HEK293T (cell line): ENCODE measurements at regions not wholly inside any gene's neighbourhood (a gene's known extent, or its start where the extent isn't known, plus 50 kb on each side); places are given as distances from the start of the nearest gene placed in this dataset.
A peak's percentile ranks its signal among the peaks of the same experiment; 100 is the strongest.

Experiments
- CTCF ChIA-PET: fragments of 350-600 bp; formaldehyde crosslinking; extraction: SDS; loops from one replicate; lab custom pipeline; 2021; ENCODE audit warnings: antibody characterized with exemption, inconsistent platforms; lab: Yijun Ruan, JAX
- POLR2A ChIA-PET: fragments of 350-600 bp; formaldehyde crosslinking; extraction: SDS; loops from one replicate; lab custom pipeline; 2020; ENCODE audit warnings: antibody characterized with exemption, inconsistent platforms; lab: Yijun Ruan, JAX
- DNase-seq: peaks from one replicate; pipeline ENCODE4 v3.0.0; 2012; ENCODE audit warnings: mixed read lengths; ENCODE audit errors: extremely low spot score
- ARNT ChIP-seq: fragments of 450-650 bp; IDR thresholded peaks from 2 replicates; pipeline ENCODE4 v1.6.1; 2017; ENCODE audit warnings: mild to moderate bottlenecking
- BHLHE40 ChIP-seq: fragments of 450-650 bp; IDR thresholded peaks from 2 replicates; pipeline ENCODE4 v1.6.1; 2016; ENCODE audit warnings: mild to moderate bottlenecking, moderate library complexity, borderline replicate concordance
- CTBP1 ChIP-seq: fragments of 450-650 bp; IDR thresholded peaks from 2 replicates; pipeline ENCODE4 v1.6.1; 2016; ENCODE audit warnings: borderline replicate concordance
- ELF4 ChIP-seq: fragments of 450-650 bp; IDR thresholded peaks from 2 replicates; pipeline ENCODE4 v1.6.1; 2017; ENCODE audit warnings: antibody characterized with exemption
- FOXA1 ChIP-seq: fragments of 450-650 bp; IDR thresholded peaks from 2 replicates; pipeline ENCODE4 v1.6.1; 2016; ENCODE audit warnings: mild to moderate bottlenecking
- FOXK2 ChIP-seq: fragments of 450-650 bp; IDR thresholded peaks from 2 replicates; pipeline ENCODE4 v1.6.1; 2016; ENCODE audit warnings: mild to moderate bottlenecking
- FOXM1 ChIP-seq: fragments of 450-650 bp; IDR thresholded peaks from 2 replicates; pipeline ENCODE4 v1.6.1; 2017; ENCODE audit warnings: mild to moderate bottlenecking, borderline replicate concordance
- HDGF ChIP-seq: fragments of 450-650 bp; IDR thresholded peaks from 2 replicates; pipeline ENCODE4 v1.6.1; 2017; ENCODE audit warnings: antibody characterized with exemption, borderline replicate concordance
- L3MBTL2 ChIP-seq: fragments of 450-650 bp; conservative IDR thresholded peaks from 2 replicates; pipeline ENCODE4 v1.6.1; 2016; ENCODE audit warnings: mild to moderate bottlenecking
- LEF1 ChIP-seq: fragments of 450-650 bp; IDR thresholded peaks from 2 replicates; pipeline ENCODE4 v1.6.1; 2017; ENCODE audit warnings: mild to moderate bottlenecking, borderline replicate concordance
- NFRKB ChIP-seq: fragments of 450-650 bp; IDR thresholded peaks from 2 replicates; pipeline ENCODE4 v1.6.1; 2016; ENCODE audit warnings: mild to moderate bottlenecking, moderate library complexity
- SP1 ChIP-seq: fragments of 450-650 bp; IDR thresholded peaks from 2 replicates; pipeline ENCODE4 v1.6.1; 2017
- SUZ12 ChIP-seq: fragments of 450-650 bp; IDR thresholded peaks from 2 replicates; pipeline ENCODE4 v1.6.1; 2016; ENCODE audit warnings: mild to moderate bottlenecking
- TARDBP ChIP-seq: fragments of 450-650 bp; IDR thresholded peaks from 2 replicates; pipeline ENCODE4 v1.6.1; 2016
- ZNF384 ChIP-seq: fragments of 450-650 bp; IDR thresholded peaks from 2 replicates; pipeline ENCODE4 v1.6.1; 2016
- TF ChIP-seq, protein P1 (sequence below): fragments of 450-650 bp; IDR thresholded peaks from 2 replicates; pipeline ENCODE4 v1.6.1; 2016

DNA sequence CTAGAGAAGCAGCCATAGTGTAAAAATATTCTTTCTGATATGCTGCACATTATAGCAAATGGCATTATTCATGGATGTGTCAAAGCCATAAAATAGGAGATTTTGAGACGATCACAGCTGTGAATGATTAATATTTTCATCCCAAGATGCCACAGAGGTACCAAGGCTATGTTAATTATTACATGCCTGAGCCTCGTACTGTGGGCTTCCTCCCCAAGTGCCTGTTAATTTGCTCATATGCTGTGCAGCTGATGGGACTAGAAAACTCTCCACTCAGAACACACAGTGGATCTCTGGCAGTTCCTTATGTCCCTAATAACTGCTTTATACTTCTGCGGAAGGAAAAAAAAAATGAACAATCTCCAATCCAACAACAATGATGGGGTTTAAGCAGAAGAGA is 184.9 kb upstream of the TSHZ2 start:
- TF ChIP-seq FOXM1 (no peak), L3MBTL2 (no peak)
- ChIA-PET CTCF (no interaction called here), POLR2A (no interaction called here)
- DNase-seq, result no peak

DNA sequence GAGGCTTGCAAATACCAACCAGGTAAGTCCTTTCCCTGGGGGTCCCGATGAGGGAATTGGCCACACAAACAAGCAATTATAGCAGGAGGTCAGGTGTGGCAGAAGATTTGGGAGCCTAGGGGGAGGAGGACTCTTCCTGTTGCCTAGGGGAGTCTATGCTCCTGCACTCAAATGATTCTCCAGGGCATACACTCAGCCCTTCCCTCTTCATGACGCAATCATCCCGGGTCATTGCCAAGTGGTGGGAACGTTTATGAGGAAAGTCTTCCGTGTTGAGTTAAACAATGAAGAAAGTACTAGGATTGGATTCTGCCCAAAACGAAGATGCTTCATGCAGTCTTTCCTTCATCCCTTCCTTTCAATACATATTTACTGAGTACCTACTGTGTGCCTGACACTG is 186.5 kb upstream of the TSHZ2 start:
- TF ChIP-seq BHLHE40 (no peak), CTBP1 (no peak), TARDBP (no peak), FOXM1 (no peak), SP1 (no peak), NFRKB (no peak), ELF4 (no peak)
- POLR2A ChIA-PET, result no interaction called here
- DNase-seq, result no peak
- CTCF ChIA-PET, result no interaction called here

DNA sequence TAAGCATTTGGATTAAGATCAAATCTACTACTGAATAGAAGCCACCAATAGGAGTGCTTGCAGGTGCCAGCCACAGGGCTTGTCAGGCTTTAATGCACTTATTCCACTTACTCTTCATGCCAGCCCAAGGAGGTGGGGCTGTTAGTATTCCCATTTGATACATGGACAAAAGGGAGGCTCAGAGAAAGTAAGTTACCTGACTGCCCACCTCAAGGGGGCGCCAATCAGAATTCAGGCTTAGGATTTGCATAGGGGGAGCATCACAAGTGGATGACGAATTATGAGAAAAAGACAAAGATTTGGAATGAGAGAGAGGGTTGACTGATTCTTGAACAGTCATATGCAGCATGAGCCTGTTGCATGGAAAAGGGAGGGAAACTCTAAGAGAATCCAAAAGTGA is 188.4 kb upstream of the TSHZ2 start:
- POLR2A ChIA-PET, result no interaction called here
- CTCF ChIA-PET, result no interaction called here

DNA sequence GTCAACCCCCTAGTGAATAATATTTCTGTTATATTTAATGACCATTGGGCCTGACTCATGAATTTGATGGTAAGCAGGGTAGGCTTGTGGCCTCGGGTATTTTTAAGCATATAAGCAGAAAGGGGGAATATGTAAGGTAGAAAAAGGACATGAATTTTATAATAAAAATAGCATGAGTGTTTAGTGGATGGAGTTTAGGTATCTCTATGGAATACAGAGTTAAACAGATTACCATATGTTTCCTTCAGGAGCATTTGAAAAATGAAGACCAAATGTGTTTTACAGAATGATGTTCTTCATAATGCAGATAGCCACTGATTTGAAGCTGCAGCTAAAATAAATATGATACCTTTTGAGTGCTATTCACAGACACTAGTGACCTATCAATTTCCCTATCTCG is 191.7 kb upstream of the TSHZ2 start:
- no peak for TF ChIP-seq ARNT
- no peak for TF ChIP-seq SP1
- no peak for TF ChIP-seq FOXK2
- TF ChIP-seq ELF4, result no peak
- no peak for TF ChIP-seq L3MBTL2
- TF ChIP-seq FOXA1, result no peak
- no peak for TF ChIP-seq TARDBP
- TF ChIP-seq NFRKB, result no peak
- TF ChIP-seq CTBP1, result no peak
- TF ChIP-seq, protein P1, sequence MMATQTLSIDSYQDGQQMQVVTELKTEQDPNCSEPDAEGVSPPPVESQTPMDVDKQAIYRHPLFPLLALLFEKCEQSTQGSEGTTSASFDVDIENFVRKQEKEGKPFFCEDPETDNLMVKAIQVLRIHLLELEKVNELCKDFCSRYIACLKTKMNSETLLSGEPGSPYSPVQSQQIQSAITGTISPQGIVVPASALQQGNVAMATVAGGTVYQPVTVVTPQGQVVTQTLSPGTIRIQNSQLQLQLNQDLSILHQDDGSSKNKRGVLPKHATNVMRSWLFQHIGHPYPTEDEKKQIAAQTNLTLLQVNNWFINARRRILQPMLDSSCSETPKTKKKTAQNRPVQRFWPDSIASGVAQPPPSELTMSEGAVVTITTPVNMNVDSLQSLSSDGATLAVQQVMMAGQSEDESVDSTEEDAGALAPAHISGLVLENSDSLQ, result no peak
- no peak for TF ChIP-seq BHLHE40
- no peak for TF ChIP-seq ZNF384
- POLR2A ChIA-PET, result no interaction called here
- DNase-seq, result no peak
- CTCF ChIA-PET, result no interaction called here

More for the DNA sequence above, 188.4 kb upstream of the TSHZ2 start:
- peak; percentile 22 for DNase-seq
- no peak for TF ChIP-seq L3MBTL2
- TF ChIP-seq TARDBP, result no peak
- TF ChIP-seq SP1, result no peak
- no peak for TF ChIP-seq HDGF

DNA sequence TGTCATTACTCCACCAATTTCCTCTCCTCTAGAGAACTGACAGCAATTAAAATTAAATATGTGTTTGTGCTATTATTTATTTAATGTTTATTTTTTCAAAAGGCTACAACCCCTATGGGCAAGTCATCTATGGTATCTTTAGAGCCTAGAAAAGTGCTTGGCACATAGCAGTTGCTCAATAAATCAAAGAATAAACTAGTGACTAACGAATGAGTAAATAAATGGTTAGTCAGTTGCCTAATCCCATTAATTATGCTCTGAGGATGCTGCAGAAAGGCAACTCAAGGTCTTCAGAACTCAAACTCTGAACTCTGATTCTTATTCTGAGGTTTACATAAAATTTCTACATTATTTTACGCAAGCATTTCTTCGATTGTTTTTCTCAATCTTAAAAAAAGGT is 193.0 kb upstream of the TSHZ2 start:
- ChIA-PET POLR2A (no interaction called here), CTCF (no interaction called here)
- TF ChIP-seq HDGF (no peak), FOXM1 (no peak), TARDBP (no peak), NFRKB (no peak), CTBP1 (no peak), BHLHE40 (no peak), ZNF384 (no peak)
- DNase-seq, result no peak

DNA sequence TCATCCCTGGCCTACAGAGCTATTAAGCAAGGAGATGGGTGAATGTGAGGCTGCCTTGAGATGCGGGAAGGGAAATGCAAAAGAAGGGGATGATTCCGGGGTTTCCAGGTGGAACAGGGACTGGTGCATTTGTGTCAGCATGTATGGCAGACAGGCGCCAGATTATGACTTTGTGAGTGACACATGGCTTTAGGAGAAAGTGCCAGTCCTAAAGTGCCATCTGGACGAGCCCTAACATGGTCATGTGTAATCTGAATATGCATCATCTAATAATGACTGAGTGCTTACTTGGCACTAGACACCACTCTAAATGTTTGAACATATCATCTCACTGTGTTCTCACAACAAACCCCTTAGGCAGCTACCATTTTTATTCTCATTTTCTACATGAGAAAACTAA is 195.0 kb upstream of the TSHZ2 start:
- ChIA-PET POLR2A (no interaction called here), CTCF (no interaction called here)
- TF ChIP-seq TARDBP (no peak), ZNF384 (no peak), CTBP1 (no peak), SP1 (no peak), SUZ12 (no peak), LEF1 (no peak), BHLHE40 (no peak), ARNT (no peak), FOXM1 (no peak), FOXA1 (no peak)
- no peak for DNase-seq

GRCh38 chr20:52775786-52776185 is 196.4 kb upstream of the TSHZ2 start:
- CTCF ChIA-PET, result interaction anchor here (0.6 to 0.7 kb wide), 2 partner anchors 38 to 657 kb away, joined by 3 to 4 read pairs; no protein-coding TSS in a partner anchor
- POLR2A ChIA-PET, result no interaction called here
- no peak for DNase-seq
- TF ChIP-seq HDGF (no peak), ELF4 (no peak), ARNT (no peak), FOXM1 (no peak), L3MBTL2 (no peak), BHLHE40 (no peak), LEF1 (no peak), CTBP1 (no peak), TARDBP (no peak), FOXK2 (no peak), FOXA1 (no peak), ZNF384 (no peak), SUZ12 (no peak), NFRKB (no peak), SP1 (no peak)
- TF ChIP-seq, protein P1, result no peak
